Stimulated activated CD8-positive, alpha-beta memory T cell treated with anti-CD3 and anti-CD28 coated beads, Interleukin-4, amount 100 ng/mL, for 48 hours (primary cell): ENCODE measurements at regions not wholly inside any gene's neighbourhood (a gene's known extent, or its start where the extent isn't known, plus 50 kb on each side); places are given as distances from the start of the nearest gene placed in this dataset.

Experiments
- DNase-seq: peaks from one replicate; pipeline ENCODE4 v3.0.0-alpha.2; 2020

GRCh38 chr6:95366414-95366813 is 210.9 kb upstream of the MANEA start:
- DNase-seq = no peak

GRCh38 chr6:95383878-95384277 is 193.5 kb upstream of the MANEA start:
- no peak for DNase-seq

GRCh38 chr6:95384988-95385387 is 192.3 kb upstream of the MANEA start:
- DNase-seq = no peak

- DNase-seq = no peak
Measured at GRCh38 chr6:95387845-95388244, 189.5 kb upstream of the MANEA start.

GRCh38 chr6:95404777-95405176 is 172.6 kb upstream of the MANEA start:
- DNase-seq = no peak

GRCh38 chr6:95408111-95408510 is 169.2 kb upstream of the MANEA start:
- DNase-seq = no peak

- DNase-seq = no peak
Measured at GRCh38 chr6:95410168-95410567, 167.2 kb upstream of the MANEA start.

- DNase-seq = no peak
Measured at GRCh38 chr6:95413789-95414188, 163.5 kb upstream of the MANEA start.

- DNase-seq = no peak
Measured at GRCh38 chr6:95417856-95418255, 159.5 kb upstream of the MANEA start.

- DNase-seq = no peak
Measured at GRCh38 chr6:95420792-95421191, 156.5 kb upstream of the MANEA start.

GRCh38 chr6:95423331-95423730 is 154.0 kb upstream of the MANEA start:
- no peak for DNase-seq

GRCh38 chr6:95431637-95432228 is 145.6 kb upstream of the MANEA start:
- peak; percentile 52 for DNase-seq

- DNase-seq = no peak
Measured at GRCh38 chr6:95439741-95440140, 137.6 kb upstream of the MANEA start.

- no peak for DNase-seq
Measured at GRCh38 chr6:95448208-95448607, 129.1 kb upstream of the MANEA start.

- no peak for DNase-seq
Measured at GRCh38 chr6:95469511-95469910, 107.8 kb upstream of the MANEA start.

GRCh38 chr6:95478941-95479340 is 98.4 kb upstream of the MANEA start:
- DNase-seq = no peak

GRCh38 chr6:95487817-95488216 is 89.5 kb upstream of the MANEA start:
- DNase-seq = no peak

- no peak for DNase-seq
Measured at GRCh38 chr6:95489185-95489863, 88.0 kb upstream of the MANEA start.

GRCh38 chr6:95496769-95497426 is 80.4 kb upstream of the MANEA start:
- no peak for DNase-seq

- no peak for DNase-seq
Measured at GRCh38 chr6:95501032-95501904, 76.1 kb upstream of the MANEA start.

- no peak for DNase-seq
Measured at GRCh38 chr6:95503568-95503967, 73.8 kb upstream of the MANEA start.

GRCh38 chr6:95511404-95511803 is 65.9 kb upstream of the MANEA start:
- DNase-seq = no peak

GRCh38 chr6:95515975-95516374 is 61.4 kb upstream of the MANEA start:
- DNase-seq = no peak
